Ectodermal cell (in vitro differentiated cells): ENCODE measurements at regions not wholly inside any gene's neighbourhood (a gene's known extent, or its start where the extent isn't known, plus 50 kb on each side); places are given as distances from the start of the nearest gene placed in this dataset.

Experiments
- H3K27ac ChIP-seq: 2 replicates; pipeline ENCODE4 v1.7.0; 2013; ENCODE audit warnings: mild to moderate bottlenecking, low read depth, low read length; ENCODE audit not compliant: insufficient read depth, poor library complexity, severe bottlenecking
- H3K27me3 ChIP-seq: 2 replicates; pipeline ENCODE4 v1.7.0; 2013; ENCODE audit warnings: mild to moderate bottlenecking, low read length; ENCODE audit not compliant: insufficient read depth, control insufficient read depth, poor library complexity, severe bottlenecking
- H3K36me3 ChIP-seq: one replicate; pipeline ENCODE4 v1.7.0; 2013; ENCODE audit warnings: low read length; ENCODE audit not compliant: control insufficient read depth, insufficient read depth
- H3K4me1 ChIP-seq: one replicate; pipeline ENCODE4 v1.7.0; 2013; ENCODE audit warnings: low read length; ENCODE audit not compliant: control insufficient read depth, insufficient read depth
- H3K4me3 ChIP-seq: 2 replicates; pipeline ENCODE4 v1.7.0; 2013; ENCODE audit warnings: low read depth, low read length, control low read depth; ENCODE audit not compliant: insufficient read depth
- H3K9me3 ChIP-seq: 2 replicates; pipeline ENCODE4 v1.7.0; 2013; ENCODE audit warnings: mild to moderate bottlenecking, low read length, moderate library complexity; ENCODE audit not compliant: control insufficient read depth
- WGBS, 2 experiments: methylation state at CpG; one replicate each; pipeline ENCODE4 v1.1.7; 2013; ENCODE audit warnings: missing lambda C conversion rate in 2 of 2; 5-methylcytosine and 5-hydroxymethylcytosine counted together

- H3K4me1 ChIP-seq: no peaks in the 10 kb centered on the region
- 93 to 100% methylated on average over 2 of the region's 2 CpGs for WGBS, 2 experiments
- no peaks in the 10 kb centered on the region for H3K9me3 ChIP-seq
Measured at GRCh38 chr2:106041150-106041549, 153.0 kb downstream of the UXS1 start.

GRCh38 chr2:106039634-106040315 is 154.3 kb downstream of the UXS1 start:
- WGBS, 2 experiments: 85 to 92% methylated on average over 1 to 2 of the region's 4 CpGs
- no peaks in the 10 kb centered on the region for H3K9me3 ChIP-seq
- no peak overlapping the region for H3K27ac ChIP-seq
- no peak overlapping the region for H3K4me3 ChIP-seq
- no peaks in the 10 kb centered on the region for H3K4me1 ChIP-seq
- no peaks in the 10 kb centered on the region for H3K27me3 ChIP-seq
- H3K36me3 ChIP-seq: no peaks in the 10 kb centered on the region

More at GRCh38 chr2:106041150-106041549, 153.0 kb downstream of the UXS1 start:
- Histone ChIP-seq H3K27ac (no peak overlapping the region), H3K27me3 (no peaks in the 10 kb centered on the region), H3K36me3 (no peaks in the 10 kb centered on the region), H3K4me3 (no peak overlapping the region)

DNA sequence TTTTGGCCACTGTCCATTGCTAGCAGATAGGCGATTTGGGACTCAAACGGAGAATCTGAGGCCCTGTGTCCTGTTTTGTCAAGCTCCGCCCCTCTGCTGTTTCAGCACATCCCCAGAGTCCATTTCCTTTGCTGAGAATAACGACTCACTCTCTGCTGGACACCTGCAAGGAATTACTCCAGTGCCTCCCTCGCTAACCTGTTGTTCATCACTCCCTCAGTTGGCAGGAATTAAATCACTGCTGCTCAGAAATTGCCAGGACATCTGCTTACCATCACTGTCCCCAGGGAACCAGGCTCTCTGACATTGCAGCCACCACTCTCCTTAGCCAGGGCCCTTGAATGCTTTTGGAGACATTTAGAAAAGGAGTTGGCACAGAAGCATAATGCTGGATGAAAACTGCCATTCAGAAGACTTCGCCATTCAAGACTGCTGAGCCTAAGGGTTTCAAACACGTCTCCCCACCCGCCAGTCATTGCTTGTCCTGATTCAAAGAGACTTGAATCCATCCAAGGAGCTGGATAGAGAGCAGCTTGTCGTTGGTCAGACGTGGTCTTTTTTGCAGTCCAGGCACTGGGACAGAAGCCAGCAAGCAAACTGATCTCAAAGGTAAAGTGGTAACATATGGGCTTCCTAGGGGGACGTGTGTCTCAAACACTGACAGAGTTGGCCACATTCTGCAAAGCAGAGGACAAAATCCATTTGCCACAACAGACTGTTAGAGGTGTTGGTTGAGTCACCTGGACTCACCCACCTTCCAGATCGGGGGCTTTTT is 155.3 kb downstream of the UXS1 start:
- Histone ChIP-seq H3K4me1 (no peaks in the 10 kb centered on the region), H3K4me3 (no peak overlapping the region), H3K27me3 (no peaks in the 10 kb centered on the region), H3K9me3 (no peaks in the 10 kb centered on the region), H3K27ac (no peak overlapping the region), H3K36me3 (no peaks in the 10 kb centered on the region)
- WGBS, 2 experiments: 77% methylated on average over 12 of the region's 12 CpGs

GRCh38 chr2:106037932-106038331 is 156.2 kb downstream of the UXS1 start:
- H3K27ac ChIP-seq: no peak overlapping the region
- H3K9me3 ChIP-seq: no peaks in the 10 kb centered on the region
- H3K4me1 ChIP-seq: no peaks in the 10 kb centered on the region
- no peak overlapping the region for H3K4me3 ChIP-seq
- WGBS, 2 experiments: 90% methylated on average over 6 of the region's 6 CpGs
- H3K27me3 ChIP-seq: no peaks in the 10 kb centered on the region
- H3K36me3 ChIP-seq: no peaks in the 10 kb centered on the region

DNA sequence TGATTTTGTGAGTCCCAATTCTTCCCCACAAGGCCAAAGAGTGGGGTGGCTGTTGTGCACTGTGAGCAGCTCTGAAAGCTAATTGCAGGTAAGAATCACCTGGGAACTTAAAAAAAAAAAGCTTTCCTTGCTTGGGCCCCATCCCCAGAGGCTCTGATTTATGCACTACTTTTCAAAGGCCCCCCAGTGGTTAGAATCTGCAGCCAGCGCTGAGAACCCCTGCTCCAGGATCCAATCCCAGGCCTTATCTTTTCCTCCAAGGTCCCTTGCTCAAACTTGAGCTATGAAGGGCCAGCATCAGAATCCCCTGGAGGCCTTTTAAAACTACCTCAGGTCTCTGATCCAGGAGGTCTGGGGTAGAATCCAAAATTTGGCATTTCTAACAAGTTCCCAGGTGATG is 156.8 kb downstream of the UXS1 start:
- H3K27me3 ChIP-seq: no peaks in the 10 kb centered on the region
- no peaks in the 10 kb centered on the region for H3K9me3 ChIP-seq
- H3K36me3 ChIP-seq: no peaks in the 10 kb centered on the region
- H3K27ac ChIP-seq: no peak overlapping the region
- WGBS, 2 experiments: 19 to 20% methylated on average over 1 of the region's 1 CpG
- H3K4me3 ChIP-seq: no peak overlapping the region
- H3K4me1 ChIP-seq: no peaks in the 10 kb centered on the region

GRCh38 chr2:106034325-106034724 is 159.8 kb downstream of the UXS1 start:
- H3K4me1 ChIP-seq: no peaks in the 10 kb centered on the region
- no peaks in the 10 kb centered on the region for H3K9me3 ChIP-seq
- no peaks in the 10 kb centered on the region for H3K27me3 ChIP-seq
- no peak overlapping the region for H3K27ac ChIP-seq
- WGBS, 2 experiments: 54 to 63% methylated on average over 3 of the region's 3 CpGs
- H3K4me3 ChIP-seq: no peak overlapping the region
- H3K36me3 ChIP-seq: no peaks in the 10 kb centered on the region

GRCh38 chr2:106032676-106033075 is 161.4 kb downstream of the UXS1 start:
- Histone ChIP-seq H3K36me3 (no peaks in the 10 kb centered on the region), H3K4me1 (no peaks in the 10 kb centered on the region), H3K27ac (no peak overlapping the region), H3K27me3 (no peaks in the 10 kb centered on the region), H3K4me3 (no peak overlapping the region), H3K9me3 (no peaks in the 10 kb centered on the region)
- 93 to 94% methylated on average over 4 of the region's 4 CpGs for WGBS, 2 experiments

GRCh38 chr2:106030287-106031268 is 163.5 kb downstream of the UXS1 start:
- H3K4me3 ChIP-seq: no peak overlapping the region
- no peaks in the 10 kb centered on the region for H3K4me1 ChIP-seq
- no peaks in the 10 kb centered on the region for H3K27me3 ChIP-seq
- 90 to 93% methylated on average over 13 to 14 of the region's 14 CpGs for WGBS, 2 experiments
- H3K27ac ChIP-seq: no peak overlapping the region
- no peaks in the 10 kb centered on the region for H3K36me3 ChIP-seq
- H3K9me3 ChIP-seq: no peaks in the 10 kb centered on the region

DNA sequence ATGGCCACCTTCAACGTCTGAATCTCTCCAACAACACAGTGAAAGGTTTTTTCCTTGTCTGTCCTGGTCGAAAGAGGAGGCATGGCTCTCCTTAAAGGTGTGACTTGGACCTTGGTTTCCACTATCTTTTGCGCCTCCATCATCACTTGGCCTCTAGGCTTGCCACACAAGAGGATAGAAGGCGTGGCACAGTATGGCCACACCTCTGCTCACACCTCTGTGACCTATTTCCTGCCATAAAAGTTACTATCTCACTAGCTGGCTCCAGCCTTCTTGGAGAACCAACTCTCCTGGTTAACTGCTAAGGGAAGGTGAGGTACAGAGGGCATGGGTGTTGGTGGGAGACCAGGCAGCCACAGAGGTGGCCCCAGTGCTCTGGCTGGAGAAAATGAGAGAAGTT is 165.9 kb downstream of the UXS1 start:
- H3K36me3 ChIP-seq: no peaks in the 10 kb centered on the region
- H3K4me1 ChIP-seq: no peaks in the 10 kb centered on the region
- no peak overlapping the region for H3K4me3 ChIP-seq
- 93 to 97% methylated on average over 4 of the region's 4 CpGs for WGBS, 2 experiments
- no peaks in the 10 kb centered on the region for H3K9me3 ChIP-seq
- no peaks in the 10 kb centered on the region for H3K27me3 ChIP-seq
- H3K27ac ChIP-seq: no peak overlapping the region
